HepG2 (cell line): ENCODE measurements at regions not wholly inside any gene's neighbourhood (a gene's known extent, or its start where the extent isn't known, plus 50 kb on each side); places are given as distances from the start of the nearest gene placed in this dataset.

Experiments used
- ATF5 ChIP-seq: sonication (generic); formaldehyde crosslinking; IDR thresholded peaks from 2 replicates; pipeline ENCODE4 v1.4.0; 2020; ENCODE audit warnings: mild to moderate bottlenecking, low read depth, missing genetic modification reagents
- GZF1 ChIP-seq: sonication (generic); formaldehyde crosslinking; IDR thresholded peaks from 2 replicates; pipeline ENCODE4 v1.5.1; 2020; ENCODE audit warnings: mild to moderate bottlenecking, missing genetic modification reagents
- HNF1A ChIP-seq, 2 experiments: sonication (generic) in 1 of 2; formaldehyde crosslinking in 1 of 2; IDR thresholded peaks; 2 replicates each; pipeline versions ENCODE4 v1.4.0 to v1.6.1; 2016 to 2020; ENCODE audit warnings: borderline replicate concordance in 1 of 2, low read depth in 1 of 2, mild to moderate bottlenecking in 1 of 2, missing genetic modification reagents in 1 of 2
- HNRNPLL ChIP-seq: fragments of 200-400 bp; formaldehyde crosslinking; IDR thresholded peaks from 2 replicates; pipeline ENCODE4 v1.6.1; 2017; ENCODE audit warnings: mild to moderate bottlenecking, low read depth, low read length; ENCODE audit not compliant: poor library complexity, severe bottlenecking
- MIER2 ChIP-seq: IDR thresholded peaks from 2 replicates; pipeline ENCODE4 v1.6.1; 2016; ENCODE audit warnings: missing biosample characterization, missing genetic modification reagents
- NFIB ChIP-seq: sonication (generic); formaldehyde crosslinking; IDR thresholded peaks from 2 replicates; pipeline ENCODE4 v1.9.0; 2021; ENCODE audit warnings: missing genetic modification reagents, mild to moderate bottlenecking, borderline replicate concordance
- NR3C1 ChIP-seq: sonication (generic); formaldehyde crosslinking; IDR thresholded peaks from 2 replicates; pipeline ENCODE4 v1.4.0; 2020; ENCODE audit warnings: missing genetic modification reagents
- NRL ChIP-seq: sonication (generic); formaldehyde crosslinking; IDR thresholded peaks from 2 replicates; pipeline ENCODE4 v1.5.0; 2020; ENCODE audit warnings: missing genetic modification reagents, mild to moderate bottlenecking, moderate library complexity, borderline replicate concordance
- PITX1 ChIP-seq: sonication (generic); formaldehyde crosslinking; IDR thresholded peaks from 2 replicates; pipeline ENCODE4 v1.5.1; 2020; ENCODE audit warnings: mild to moderate bottlenecking, missing genetic modification reagents
- SIN3A ChIP-seq: IDR thresholded peaks from 2 replicates; pipeline ENCODE4 v1.6.1; 2011; ENCODE audit warnings: low read depth, mild to moderate bottlenecking, control low read depth, low read length, borderline replicate concordance
- SIX4 ChIP-seq: sonication (generic); formaldehyde crosslinking; IDR thresholded peaks from 2 replicates; pipeline ENCODE4 v1.4.0; 2020; ENCODE audit warnings: missing genetic modification reagents
- ZNF503 ChIP-seq: sonication (generic); formaldehyde crosslinking; IDR thresholded peaks from 2 replicates; pipeline ENCODE4 v1.4.0; 2020; ENCODE audit warnings: missing genetic modification reagents
- ZNF737 ChIP-seq: sonication (generic); formaldehyde crosslinking; IDR thresholded peaks from 2 replicates; pipeline ENCODE4 v1.5.0; 2020; ENCODE audit warnings: missing genetic modification reagents, mild to moderate bottlenecking, borderline replicate concordance
- ZSCAN20 ChIP-seq: sonication (generic); formaldehyde crosslinking; IDR thresholded peaks from 2 replicates; pipeline ENCODE4 v1.4.0; 2020; ENCODE audit warnings: missing genetic modification reagents, mild to moderate bottlenecking, borderline replicate concordance
- ZSCAN21 ChIP-seq: sonication (generic); formaldehyde crosslinking; IDR thresholded peaks from 2 replicates; pipeline ENCODE4 v1.8.0; 2022; ENCODE audit warnings: mild to moderate bottlenecking, missing genetic modification reagents, moderate library complexity, borderline replicate concordance
- TF ChIP-seq, protein P1 (sequence below): sonication (generic); formaldehyde crosslinking; IDR thresholded peaks from 2 replicates; pipeline ENCODE4 v1.4.0; 2020; ENCODE audit warnings: low read depth, mild to moderate bottlenecking, missing genetic modification reagents
- TF ChIP-seq, protein P2 (sequence below): sonication (generic); formaldehyde crosslinking; IDR thresholded peaks from 2 replicates; pipeline ENCODE4 v1.5.0; 2020; ENCODE audit warnings: mild to moderate bottlenecking, missing genetic modification reagents

DNA sequence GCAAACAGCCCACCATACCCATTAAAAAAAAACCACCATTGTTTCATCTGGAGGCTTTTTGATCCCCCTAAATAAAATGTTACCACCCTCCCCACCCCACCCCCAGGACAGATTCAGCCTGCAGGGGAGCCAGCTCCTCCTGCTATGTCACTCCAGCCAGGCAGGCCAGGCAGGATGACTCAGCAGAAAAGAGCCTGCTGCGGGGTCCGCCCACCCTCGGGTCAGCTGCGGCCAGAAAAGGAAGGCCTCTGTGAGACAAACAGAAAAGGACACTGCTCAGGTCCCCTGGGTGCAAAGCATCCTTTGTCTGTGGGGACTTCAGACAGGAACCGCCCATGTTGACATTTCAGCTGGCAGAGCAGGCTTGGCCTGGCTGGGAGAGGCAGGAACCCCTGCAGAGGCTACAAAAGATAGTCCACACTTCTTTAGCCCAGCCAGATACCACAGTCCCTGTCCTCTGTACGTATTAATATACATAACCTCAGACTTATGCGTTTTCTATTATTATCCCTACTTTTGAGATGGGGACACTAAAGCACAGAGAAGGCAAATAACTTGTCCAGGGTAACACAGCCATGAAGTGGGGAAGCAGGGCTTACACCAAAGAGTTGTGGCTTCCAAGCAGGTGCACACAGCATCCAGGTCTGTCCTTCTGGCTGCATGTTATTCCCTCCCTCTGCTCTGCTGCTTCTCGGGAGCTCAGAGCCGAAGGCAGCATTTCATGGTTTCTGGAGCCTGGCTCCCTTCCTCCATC is 147.7 kb downstream of the CPEB2 start (continued):
- TF ChIP-seq, protein P1, sequence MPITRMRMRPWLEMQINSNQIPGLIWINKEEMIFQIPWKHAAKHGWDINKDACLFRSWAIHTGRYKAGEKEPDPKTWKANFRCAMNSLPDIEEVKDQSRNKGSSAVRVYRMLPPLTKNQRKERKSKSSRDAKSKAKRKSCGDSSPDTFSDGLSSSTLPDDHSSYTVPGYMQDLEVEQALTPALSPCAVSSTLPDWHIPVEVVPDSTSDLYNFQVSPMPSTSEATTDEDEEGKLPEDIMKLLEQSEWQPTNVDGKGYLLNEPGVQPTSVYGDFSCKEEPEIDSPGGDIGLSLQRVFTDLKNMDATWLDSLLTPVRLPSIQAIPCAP (CRISPR knock-in tag), result no peak
- no peak for TF ChIP-seq PITX1 (CRISPR knock-in tag)
- no peak for TF ChIP-seq ZNF737 (CRISPR knock-in tag)
- no peak for TF ChIP-seq GZF1
- TF ChIP-seq NR3C1 (CRISPR knock-in tag), result no peak
- no peak for TF ChIP-seq ZSCAN20 (CRISPR knock-in tag)
- TF ChIP-seq ATF5 (CRISPR knock-in tag), result no peak
- TF ChIP-seq ZNF503 (CRISPR knock-in tag), result no peak
- no peak for TF ChIP-seq ZSCAN21 (CRISPR knock-in tag)
- TF ChIP-seq NFIB (CRISPR knock-in tag), result no peak
- TF ChIP-seq SIX4 (CRISPR knock-in tag), result 0 out of 2 replicates have a peak, but pooled peaks have one; percentile 39
- peak; percentile 77; the same call in 1 of the 2 replicates for TF ChIP-seq SIN3A
- TF ChIP-seq HNRNPLL, result no peak
- no peak for TF ChIP-seq NRL (CRISPR knock-in tag)
- TF ChIP-seq, protein P2, sequence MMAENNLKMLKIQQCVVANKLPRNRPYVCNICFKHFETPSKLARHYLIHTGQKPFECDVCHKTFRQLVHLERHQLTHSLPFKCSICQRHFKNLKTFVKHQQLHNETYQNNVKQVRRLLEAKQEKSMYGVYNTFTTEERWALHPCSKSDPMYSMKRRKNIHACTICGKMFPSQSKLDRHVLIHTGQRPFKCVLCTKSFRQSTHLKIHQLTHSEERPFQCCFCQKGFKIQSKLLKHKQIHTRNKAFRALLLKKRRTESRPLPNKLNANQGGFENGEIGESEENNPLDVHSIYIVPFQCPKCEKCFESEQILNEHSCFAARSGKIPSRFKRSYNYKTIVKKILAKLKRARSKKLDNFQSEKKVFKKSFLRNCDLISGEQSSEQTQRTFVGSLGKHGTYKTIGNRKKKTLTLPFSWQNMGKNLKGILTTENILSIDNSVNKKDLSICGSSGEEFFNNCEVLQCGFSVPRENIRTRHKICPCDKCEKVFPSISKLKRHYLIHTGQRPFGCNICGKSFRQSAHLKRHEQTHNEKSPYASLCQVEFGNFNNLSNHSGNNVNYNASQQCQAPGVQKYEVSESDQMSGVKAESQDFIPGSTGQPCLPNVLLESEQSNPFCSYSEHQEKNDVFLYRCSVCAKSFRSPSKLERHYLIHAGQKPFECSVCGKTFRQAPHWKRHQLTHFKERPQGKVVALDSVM (CRISPR knock-in tag), result no peak
- TF ChIP-seq MIER2 (CRISPR knock-in tag), result no peak
- TF ChIP-seq HNF1A (IDR thresholded peaks at IDR 0.05; ENCODE audit: low read depth), result no peak; the same call in 1 of the 2 replicates
- TF ChIP-seq HNF1A (CRISPR knock-in tag; IDR thresholded peaks at IDR 0.05; ENCODE audit: borderline replicate concordance), result peak; percentile 55; the same call in 1 of the 2 replicates
